OCI-LY7 (cell line): ENCODE measurements at regions not wholly inside any gene's neighbourhood (a gene's known extent, or its start where the extent isn't known, plus 50 kb on each side); places are given as distances from the start of the nearest gene placed in this dataset.

Experiments
- BruUV-seq: library from RNA; stranded (reverse); fragments of 400-500 nt; replicated peaks from 2 replicates; lab custom pipeline; 2021; lab: Mats Ljungman, UMichigan
- CTCF ChIA-PET: fragments of 300-600 bp; sonication (Branson Sonifier 250); formaldehyde crosslinking; loops from one replicate; lab custom pipeline; 2022; ENCODE audit warnings: antibody characterized with exemption; ENCODE audit not compliant: unreplicated experiment; lab: Charles Lee
- POLR2A ChIA-PET: fragments of 300-600 bp; sonication (Branson Sonifier 250); formaldehyde crosslinking; loops from one replicate; lab custom pipeline; 2022; ENCODE audit warnings: antibody characterized with exemption; lab: Charles Lee
- DNase-seq: peaks from one replicate; pipeline ENCODE4 v3.0.0-alpha.2; 2015; ENCODE audit warnings: low spot score
- H2AFZ ChIP-seq: fragments of 200-600 bp; sonication (generic), shearing (Covaris generic); 2 replicates; pipeline ENCODE4 v1.6.1; 2014; ENCODE audit warnings: mild to moderate bottlenecking, antibody characterized with exemption, low read length, moderate library complexity
- H3K27ac ChIP-seq: fragments of 200-600 bp; sonication (generic); 2 replicates; pipeline ENCODE4 v1.5.1; 2014; ENCODE audit warnings: mixed run types, low read depth, mild to moderate bottlenecking, moderate library complexity, low read length, inconsistent platforms; ENCODE audit not compliant: poor library complexity, severe bottlenecking
- H3K36me3 ChIP-seq: fragments of 200-600 bp; sonication (generic); 2 replicates; pipeline ENCODE4 v1.6.1; 2014; ENCODE audit warnings: mild to moderate bottlenecking, antibody characterized with exemption, low read length, moderate library complexity, mixed read lengths; ENCODE audit not compliant: insufficient read depth
- H3K4me1 ChIP-seq: fragments of 200-600 bp; sonication (generic); 2 replicates; pipeline ENCODE4 v1.5.1; 2014; ENCODE audit warnings: mild to moderate bottlenecking, low read length; ENCODE audit not compliant: insufficient read depth, poor library complexity, severe bottlenecking
- H3K4me2 ChIP-seq: fragments of 200-600 bp; sonication (generic); 2 replicates; pipeline ENCODE4 v1.6.1; 2014; ENCODE audit warnings: mild to moderate bottlenecking, low read length
- H3K4me3 ChIP-seq: fragments of 200-600 bp; sonication (generic); 2 replicates; pipeline ENCODE4 v1.5.1; 2014; ENCODE audit warnings: mild to moderate bottlenecking, low read depth, low read length; ENCODE audit not compliant: poor library complexity, severe bottlenecking
- H3K79me2 ChIP-seq: fragments of 200-600 bp; sonication (generic); 2 replicates; pipeline ENCODE4 v1.6.1; 2016; ENCODE audit warnings: low read depth, mild to moderate bottlenecking, low read length, moderate library complexity, mixed read lengths; ENCODE audit not compliant: insufficient read depth
- H3K9me2 ChIP-seq: fragments of 200-600 bp; sonication (generic); 2 replicates; pipeline ENCODE4 v1.6.1; 2016; ENCODE audit warnings: mild to moderate bottlenecking, low read length, mixed read lengths; ENCODE audit not compliant: insufficient read depth
- H3K9me3 ChIP-seq: fragments of 200-600 bp; sonication (generic); 2 replicates; pipeline ENCODE4 v1.6.1; 2014; ENCODE audit warnings: mild to moderate bottlenecking, mixed run types, low read length, mixed read lengths
- H4K20me1 ChIP-seq: fragments of 200-600 bp; sonication (generic); 2 replicates; pipeline ENCODE4 v1.6.1; 2014; ENCODE audit warnings: mild to moderate bottlenecking, antibody characterized with exemption, low read length, moderate library complexity, mixed read lengths; ENCODE audit not compliant: insufficient read depth
- CTCF ChIP-seq: fragments of 200-600 bp; sonication (generic); conservative IDR thresholded peaks from 2 replicates; pipeline ENCODE4 v1.5.1; 2014; ENCODE audit warnings: mild to moderate bottlenecking, antibody characterized with exemption, low read length, moderate library complexity, mixed read lengths
- EZH2phosphoT487 ChIP-seq: fragments of 200-600 bp; sonication (generic); IDR thresholded peaks from 2 replicates; pipeline ENCODE4 v1.6.1; 2018; ENCODE audit warnings: low read depth, borderline replicate concordance, mild to moderate bottlenecking, mixed run types, antibody characterized with exemption, low read length, moderate library complexity, mixed read lengths
- intact Hi-C: fragments of 100-400 bp; cut with micrococcal nuclease; formaldehyde crosslinking; loops from one replicate; pipeline ENCODE4 v1.10.0; 2022; ENCODE audit not compliant: unreplicated experiment

GRCh38 chr22:27192135-27192829 is 534.9 kb downstream of the MIAT start:
- H4K20me1 ChIP-seq = no peaks in the 10 kb centered on the region
- peaks cover 2% of the 10 kb centered on the region; the same call in 1 of the 2 replicates for H3K9me3 ChIP-seq
- H3K79me2 ChIP-seq = no peaks in the 10 kb centered on the region
- BruUV-seq = no TSS peak
- H2AFZ ChIP-seq = no peak overlapping the region
- no peaks in the 10 kb centered on the region for H3K4me1 ChIP-seq
- TF ChIP-seq EZH2phosphoT487 (no peak), CTCF (no peak)
- H3K36me3 ChIP-seq = no peaks in the 10 kb centered on the region
- H3K9me2 ChIP-seq = no peaks in the 10 kb centered on the region
- intact Hi-C loops = no loop called here
- no peak for DNase-seq
- ChIA-PET CTCF (interaction anchor here (0.6 kb wide), 1 partner anchor 104 kb away, joined by 3 read pairs; no protein-coding TSS in a partner anchor), POLR2A (interaction anchor here (0.5 kb wide), 1 partner anchor 568 kb away, joined by 3 read pairs; no protein-coding TSS in a partner anchor)
- no peak overlapping the region for H3K4me2 ChIP-seq
- no peak overlapping the region for H3K27ac ChIP-seq
- H3K4me3 ChIP-seq = no peak overlapping the region

GRCh38 chr22:27193215-27193614 is 535.8 kb downstream of the MIAT start:
- peaks cover 11% of the 10 kb centered on the region; the same call in 1 of the 2 replicates for H3K9me3 ChIP-seq

More at GRCh38 chr22:27193215-27193614, 535.8 kb downstream of the MIAT start:
- no peak for TF ChIP-seq CTCF
- TF ChIP-seq EZH2phosphoT487 = no peak
- H2AFZ ChIP-seq = no peak overlapping the region
- intact Hi-C loops = no loop called here
- CTCF ChIA-PET = no interaction called here
- no TSS peak for BruUV-seq
- H3K36me3 ChIP-seq = no peaks in the 10 kb centered on the region
- H3K4me1 ChIP-seq = no peaks in the 10 kb centered on the region
- no peaks in the 10 kb centered on the region for H3K9me2 ChIP-seq
- H3K4me3 ChIP-seq = no peak overlapping the region
- H3K27ac ChIP-seq = no peak overlapping the region
- no peak for DNase-seq
- no peaks in the 10 kb centered on the region for H4K20me1 ChIP-seq
- H3K4me2 ChIP-seq = no peak overlapping the region
- POLR2A ChIA-PET = interaction anchor here (0.7 kb wide), 1 partner anchor 13 kb away, joined by 3 read pairs; no protein-coding TSS in a partner anchor
- H3K79me2 ChIP-seq = no peaks in the 10 kb centered on the region
